ENCODE measurements at regions not wholly inside any gene's neighbourhood (a gene's known extent, or its start where the extent isn't known, plus 50 kb on each side); places are given as distances from the start of the nearest gene placed in this dataset.

- peaks cover 0 to 9% (median 2%) of the 10 kb centered on the region in 4 donors for H3K4me1 ChIP-seq
- TF ChIP-seq EP300 (IDR thresholded peaks at IDR 0.05): no peak
- TF ChIP-seq CTCF (IDR thresholded peaks at IDR 0.05): no peak
- TF ChIP-seq POLR2A (IDR thresholded peaks at IDR 0.05): no peak
- no peak for TF ChIP-seq POLR2AphosphoS5 (IDR thresholded peaks at IDR 0.05)
- H3K27ac ChIP-seq: no peak overlapping the region
- no peak for DNase-seq
- no peaks in the 10 kb centered on the region for H3K27me3 ChIP-seq
- no peaks in the 10 kb centered on the region for H3K9me3 ChIP-seq
- 78 to 80% methylated on average over 3 of the region's 3 CpGs for WGBS, 2 donors
- no peak overlapping the region for H3K4me3 ChIP-seq
- intact Hi-C loops (cut with DNase I): no loop called here
- no peaks in the 10 kb centered on the region for H3K36me3 ChIP-seq
These were observed 452.7 kb downstream of the STK39 start for GRCh38 chr2:167794554-167795255.

GRCh38 chr2:167793725-167794124 lies 453.7 kb downstream of the STK39 start:
- no peaks in the 10 kb centered on the region for H3K36me3 ChIP-seq
- no peak for DNase-seq
- H3K9me3 ChIP-seq: no peaks in the 10 kb centered on the region
- intact Hi-C loops (cut with DNase I): no loop called here
- no peaks in the 10 kb centered on the region for H3K27me3 ChIP-seq
- no peak overlapping the region for H3K27ac ChIP-seq
- 89 to 93% methylated on average over 3 of the region's 3 CpGs for WGBS, 2 donors
- H3K4me3 ChIP-seq: no peak overlapping the region
- TF ChIP-seq EP300 (IDR thresholded peaks at IDR 0.05) (no peak), POLR2A (IDR thresholded peaks at IDR 0.05) (no peak), POLR2AphosphoS5 (IDR thresholded peaks at IDR 0.05) (no peak), CTCF (IDR thresholded peaks at IDR 0.05) (no peak)
- H3K4me1 ChIP-seq: peaks cover 0 to 9% (median 2%) of the 10 kb centered on the region in 4 donors

GRCh38 chr2:167792126-167792525 lies 455.3 kb downstream of the STK39 start:
- Histone ChIP-seq H3K36me3 (no peaks in the 10 kb centered on the region), H3K27ac (no peak overlapping the region), H3K27me3 (no peaks in the 10 kb centered on the region), H3K4me1 (peaks cover 0 to 9% (median 2%) of the 10 kb centered on the region in 4 donors), H3K4me3 (no peak overlapping the region), H3K9me3 (no peaks in the 10 kb centered on the region)
- 95 to 96% methylated on average over 1 of the region's 1 CpG for WGBS, 2 donors
- no peak for DNase-seq
- TF ChIP-seq EP300 (IDR thresholded peaks at IDR 0.05): no peak
- no peak for TF ChIP-seq CTCF (IDR thresholded peaks at IDR 0.05)
- no peak for TF ChIP-seq POLR2AphosphoS5 (IDR thresholded peaks at IDR 0.05)
- no peak for TF ChIP-seq POLR2A (IDR thresholded peaks at IDR 0.05)
- intact Hi-C loops (cut with DNase I): no loop called here

- no peak for DNase-seq
- Histone ChIP-seq H3K27me3 (no peaks in the 10 kb centered on the region), H3K9me3 (no peaks in the 10 kb centered on the region), H3K4me3 (no peak overlapping the region), H3K36me3 (no peaks in the 10 kb centered on the region), H3K4me1 (peaks cover 0 to 9% (median 2%) of the 10 kb centered on the region in 4 donors), H3K27ac (no peak overlapping the region)
- intact Hi-C loops (cut with DNase I): no loop called here
- WGBS, 2 donors: 95 to 98% methylated on average over 4 of the region's 4 CpGs
- TF ChIP-seq CTCF (IDR thresholded peaks at IDR 0.05): no peak
- no peak for TF ChIP-seq EP300 (IDR thresholded peaks at IDR 0.05)
- no peak for TF ChIP-seq POLR2AphosphoS5 (IDR thresholded peaks at IDR 0.05)
- no peak for TF ChIP-seq POLR2A (IDR thresholded peaks at IDR 0.05)
These were observed 456.5 kb downstream of the STK39 start for GRCh38 chr2:167790781-167791450.
